Stomach (tissue), 4 donors: ENCODE measurements at regions not wholly inside any gene's neighbourhood (a gene's known extent, or its start where the extent isn't known, plus 50 kb on each side); places are given as distances from the start of the nearest gene placed in this dataset.

ENCODE experiments used
- POLR2A ChIP-seq, 4 donors: fragments of 450-650 bp; IDR thresholded peaks; one replicate each; pipeline ENCODE4 v1.6.1; 2016; ENCODE audit warnings: antibody characterized with exemption in 4 of 4, control low read depth in 2 of 4, mild to moderate bottlenecking in 1 of 4, moderate library complexity in 1 of 4
- POLR2AphosphoS5 ChIP-seq, 3 donors: sonication (generic); formaldehyde crosslinking; IDR thresholded peaks; one replicate each; pipeline ENCODE4 v1.6.1; 2016; ENCODE audit warnings: antibody characterized with exemption in 3 of 3
- TF ChIP-seq, protein P1 (sequence below), 7 experiments: fragments of 450-650 bp in 4 of 7; fragments of 200-600 bp in 3 of 7; sonication (generic) in 3 of 7; IDR thresholded peaks; one replicate each; pipeline ENCODE4 v1.5.1; 2016 to 2019; ENCODE audit warnings: antibody characterized with exemption in 7 of 7, control low read depth in 2 of 7, mild to moderate bottlenecking in 1 of 7

DNA sequence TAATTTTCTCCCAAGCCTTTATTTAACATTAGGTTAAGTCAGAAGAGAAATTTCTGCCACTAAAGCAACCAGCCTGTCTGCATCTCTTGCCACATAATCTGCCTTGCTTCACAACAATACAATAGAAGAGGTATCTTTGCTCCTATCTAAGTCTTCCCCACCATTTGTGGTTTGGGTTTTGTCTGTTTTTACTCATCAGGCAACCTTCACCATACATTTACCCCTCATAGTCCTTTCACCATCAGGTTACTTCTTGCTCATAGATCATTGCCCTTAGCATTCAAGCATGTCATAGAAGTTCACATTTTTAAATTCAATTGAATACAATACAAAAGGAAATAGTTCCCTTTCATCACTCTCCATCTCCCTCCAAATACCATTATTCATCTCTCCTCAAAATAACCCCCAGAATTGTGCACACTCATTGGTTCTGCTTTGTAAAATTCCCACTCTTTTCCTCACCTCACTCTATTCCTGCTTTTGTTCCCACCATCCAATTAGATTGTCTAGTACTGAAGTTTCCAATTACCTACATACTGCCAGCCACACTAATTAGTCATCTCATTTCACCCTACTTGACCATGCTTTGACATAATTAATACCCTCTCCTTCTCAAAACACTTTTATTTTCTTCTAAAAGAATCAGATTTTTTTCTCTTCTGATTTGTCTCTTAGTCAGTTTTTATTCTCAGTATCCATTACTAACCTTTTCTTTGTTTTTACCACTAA is 1957.0 kb upstream of the AGA start:
- TF ChIP-seq, protein P1, sequence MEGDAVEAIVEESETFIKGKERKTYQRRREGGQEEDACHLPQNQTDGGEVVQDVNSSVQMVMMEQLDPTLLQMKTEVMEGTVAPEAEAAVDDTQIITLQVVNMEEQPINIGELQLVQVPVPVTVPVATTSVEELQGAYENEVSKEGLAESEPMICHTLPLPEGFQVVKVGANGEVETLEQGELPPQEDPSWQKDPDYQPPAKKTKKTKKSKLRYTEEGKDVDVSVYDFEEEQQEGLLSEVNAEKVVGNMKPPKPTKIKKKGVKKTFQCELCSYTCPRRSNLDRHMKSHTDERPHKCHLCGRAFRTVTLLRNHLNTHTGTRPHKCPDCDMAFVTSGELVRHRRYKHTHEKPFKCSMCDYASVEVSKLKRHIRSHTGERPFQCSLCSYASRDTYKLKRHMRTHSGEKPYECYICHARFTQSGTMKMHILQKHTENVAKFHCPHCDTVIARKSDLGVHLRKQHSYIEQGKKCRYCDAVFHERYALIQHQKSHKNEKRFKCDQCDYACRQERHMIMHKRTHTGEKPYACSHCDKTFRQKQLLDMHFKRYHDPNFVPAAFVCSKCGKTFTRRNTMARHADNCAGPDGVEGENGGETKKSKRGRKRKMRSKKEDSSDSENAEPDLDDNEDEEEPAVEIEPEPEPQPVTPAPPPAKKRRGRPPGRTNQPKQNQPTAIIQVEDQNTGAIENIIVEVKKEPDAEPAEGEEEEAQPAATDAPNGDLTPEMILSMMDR (IDR thresholded peaks at IDR 0.05): no peak
- no peak for TF ChIP-seq POLR2A (IDR thresholded peaks at IDR 0.05)
- TF ChIP-seq POLR2AphosphoS5 (IDR thresholded peaks at IDR 0.05): no peak
